ENCODE measurements at regions not wholly inside any gene's neighbourhood (a gene's known extent, or its start where the extent isn't known, plus 50 kb on each side); places are given as distances from the start of the nearest gene placed in this dataset.
A peak's percentile ranks its signal among the peaks of the same experiment; 100 is the strongest.

DNA sequence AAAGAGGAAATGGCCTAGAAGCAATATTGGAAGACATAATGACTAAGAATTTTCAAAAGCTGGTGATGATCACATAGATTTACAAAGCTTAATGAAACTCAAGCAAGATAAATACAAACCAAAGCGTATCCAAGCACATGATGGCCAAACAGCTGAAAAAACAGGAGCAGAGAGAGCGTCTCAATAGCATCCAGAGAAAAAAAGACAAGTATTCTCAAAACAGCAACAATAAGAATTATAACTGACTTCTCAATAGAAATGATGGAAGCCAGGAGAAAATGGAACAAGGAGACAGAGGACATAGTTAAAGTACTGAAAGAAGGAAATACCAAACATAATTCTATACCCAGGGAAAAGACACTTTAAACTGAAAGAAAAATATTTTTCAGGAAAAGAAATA, 437.2 kb upstream of the TNP1 start:
- no peak for DNase-seq (ENCODE audit: low spot score)

DNA sequence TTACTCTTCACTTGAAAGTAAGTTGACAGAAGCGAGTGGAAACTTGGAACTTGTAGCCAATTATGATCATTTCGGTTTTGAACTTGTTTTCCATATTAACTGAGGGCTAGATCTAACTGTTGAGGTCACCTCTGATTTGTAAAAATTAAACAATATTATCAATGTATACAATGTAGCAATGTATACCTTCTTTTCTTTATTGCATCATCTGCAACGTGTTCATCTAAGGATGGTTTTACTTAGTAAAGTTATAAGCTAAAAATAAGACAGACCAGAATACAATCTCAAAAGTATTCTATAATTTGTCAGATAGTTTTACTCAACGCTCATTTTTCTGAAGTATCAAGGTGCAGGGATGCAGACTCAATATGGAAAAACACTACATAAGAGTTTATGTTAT, 435.0 kb upstream of the TNP1 start:
- DNase-seq (ENCODE audit: low spot score), result no peak

DNA sequence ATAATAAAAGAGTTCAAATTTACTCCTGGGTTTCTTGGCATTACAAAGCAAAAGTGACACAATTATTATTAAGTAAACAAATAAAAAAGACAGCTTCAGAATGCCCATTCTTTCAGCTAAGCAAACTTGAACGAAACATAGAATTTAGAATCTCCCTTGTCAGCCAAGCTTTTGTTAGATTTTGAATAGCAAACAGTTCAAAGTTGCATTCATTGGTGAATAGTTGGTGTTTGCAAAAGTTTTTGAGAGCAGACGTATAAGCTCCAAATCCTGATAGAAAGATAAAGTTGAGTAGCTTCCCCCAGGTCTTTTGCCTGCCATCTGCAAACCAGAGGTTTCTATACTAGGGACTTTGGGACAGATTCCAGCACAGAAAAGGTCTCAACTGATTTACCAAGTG, 434.3 kb upstream of the TNP1 start:
- DNase-seq (ENCODE audit: low spot score), result no peak

DNA sequence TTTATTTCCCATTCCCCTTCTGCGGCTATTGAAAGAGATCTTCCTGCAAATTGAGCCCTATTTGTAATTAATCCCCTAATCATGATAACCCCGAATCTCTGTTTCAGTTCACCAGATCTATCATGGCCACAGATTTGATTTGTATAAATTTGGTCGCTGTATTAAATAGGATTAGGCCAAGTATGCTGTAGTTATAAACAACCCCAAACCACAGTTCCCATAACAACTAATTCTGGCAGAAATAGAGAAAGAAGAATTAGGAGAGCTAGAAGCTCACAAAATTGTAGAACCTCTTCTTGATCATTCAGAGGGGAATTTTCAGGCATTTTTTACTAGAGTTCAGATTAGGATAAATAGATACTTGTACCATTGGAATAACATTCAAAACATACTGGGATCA, 433.7 kb upstream of the TNP1 start:
- DNase-seq (ENCODE audit: low spot score), result peak; percentile 21

DNA sequence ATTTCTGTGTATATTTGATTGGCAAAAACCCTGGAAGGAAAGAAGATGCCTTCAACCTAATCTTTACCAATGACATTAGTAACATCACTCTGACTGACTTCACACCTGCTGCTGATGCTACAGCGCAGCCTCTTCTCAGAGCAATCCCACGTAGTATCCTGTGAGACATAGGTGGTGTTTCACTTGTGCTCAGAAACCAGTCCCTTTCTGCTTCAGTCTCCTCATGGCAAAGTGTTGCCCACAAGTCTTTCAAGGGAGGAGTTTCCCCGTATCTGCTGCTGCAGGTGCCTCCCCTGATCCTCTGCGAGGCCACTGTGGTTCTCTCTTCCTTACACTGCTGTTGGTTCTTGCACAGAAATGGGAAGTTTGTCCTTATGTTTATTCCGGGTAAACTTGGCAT, 433.2 kb upstream of the TNP1 start:
- no peak for DNase-seq (ENCODE audit: low spot score)

DNA sequence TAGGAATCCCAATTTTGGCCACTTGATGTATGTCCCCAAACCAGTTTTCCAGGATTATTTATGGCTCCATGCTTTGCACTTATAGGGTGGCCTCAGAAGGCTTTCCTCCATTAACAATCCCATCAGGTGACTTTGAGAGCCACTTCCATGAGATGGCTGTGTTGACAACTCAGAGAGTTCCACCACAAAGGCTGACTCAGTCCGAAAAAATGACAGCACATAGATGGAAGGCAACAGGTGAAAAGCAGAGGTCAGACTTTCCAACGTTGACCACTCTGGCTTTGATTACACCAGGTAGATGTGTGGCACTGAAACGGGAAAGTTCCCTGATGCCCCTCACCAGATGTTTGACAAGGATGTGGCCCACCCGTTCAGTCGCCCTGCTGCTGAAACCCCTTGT, 431.4 kb upstream of the TNP1 start:
- no peak for DNase-seq (ENCODE audit: low spot score)

DNA sequence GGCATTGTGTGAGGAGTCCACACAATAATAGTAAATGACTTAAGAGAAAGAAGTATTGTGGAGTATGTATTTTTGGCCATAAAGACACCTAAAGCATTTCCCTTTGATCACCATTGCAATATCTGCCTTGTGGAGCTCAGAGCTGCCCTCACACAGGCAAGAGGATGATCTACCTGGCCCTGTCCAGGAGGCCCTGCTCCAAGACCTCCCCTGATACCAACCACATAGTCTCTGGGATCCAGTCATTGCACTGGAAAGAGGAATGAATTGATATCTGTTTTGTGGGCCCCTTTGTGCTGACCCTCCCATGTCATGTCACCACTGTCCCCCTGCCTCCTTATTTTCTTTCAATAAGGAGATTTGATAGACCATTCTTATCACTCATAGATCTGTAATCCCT, 430.6 kb upstream of the TNP1 start:
- DNase-seq (ENCODE audit: low spot score), result no peak

DNA sequence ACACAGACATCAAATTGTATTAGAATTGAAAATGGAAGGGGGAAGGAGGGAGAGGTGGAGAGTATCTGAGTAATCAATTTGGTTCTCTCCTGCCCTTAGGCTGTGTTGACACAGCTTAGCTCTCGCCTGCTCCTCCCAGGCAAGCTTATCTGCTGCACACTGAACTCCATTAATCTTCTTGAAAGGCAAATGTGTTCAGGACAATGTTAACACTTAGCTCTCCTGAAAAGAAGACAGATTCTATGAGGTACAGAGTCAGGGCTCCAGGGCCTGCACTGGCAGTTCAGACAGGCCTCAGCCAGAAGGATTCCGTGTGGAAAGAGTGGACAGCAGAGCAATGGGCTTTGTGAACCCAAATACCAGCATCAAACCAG, 430.0 kb upstream of the TNP1 start:
- DNase-seq (ENCODE audit: low spot score), result no peak

DNA sequence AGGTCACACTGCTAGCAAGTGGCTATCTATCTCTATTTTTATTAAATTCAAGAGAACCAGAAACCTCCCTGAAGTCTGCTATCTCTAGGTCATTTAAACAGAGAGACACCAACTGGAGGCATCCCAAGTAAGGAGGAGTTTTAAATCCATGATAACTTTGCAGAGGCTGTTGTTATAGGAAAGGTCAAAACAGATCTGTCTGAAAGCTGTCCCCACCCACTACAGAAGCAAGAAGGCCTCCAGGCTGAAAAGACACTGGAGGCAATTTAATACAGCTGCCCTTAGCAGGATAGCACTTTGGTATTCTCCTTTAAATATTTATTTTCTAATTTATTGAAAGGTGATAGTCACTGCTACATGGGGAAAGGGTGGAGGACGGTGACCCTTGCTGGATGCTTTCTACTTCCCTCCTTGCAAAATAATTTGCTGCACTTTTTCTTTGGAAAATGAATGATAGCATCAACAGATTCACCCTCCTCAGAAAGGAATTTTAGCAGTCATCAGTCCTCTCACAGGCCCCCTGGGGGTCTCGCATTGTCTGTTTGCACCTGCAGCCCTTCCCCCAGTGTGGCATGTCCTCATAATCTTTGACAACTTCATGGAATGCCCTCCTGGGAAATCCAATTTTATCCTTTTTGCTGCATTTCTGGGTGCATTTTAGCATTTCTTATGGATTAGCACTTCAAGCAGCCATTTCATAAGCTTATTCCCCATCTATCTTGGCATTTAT, 429.5 kb upstream of the TNP1 start:
- DNase-seq (ENCODE audit: low spot score), result no peak

DNA sequence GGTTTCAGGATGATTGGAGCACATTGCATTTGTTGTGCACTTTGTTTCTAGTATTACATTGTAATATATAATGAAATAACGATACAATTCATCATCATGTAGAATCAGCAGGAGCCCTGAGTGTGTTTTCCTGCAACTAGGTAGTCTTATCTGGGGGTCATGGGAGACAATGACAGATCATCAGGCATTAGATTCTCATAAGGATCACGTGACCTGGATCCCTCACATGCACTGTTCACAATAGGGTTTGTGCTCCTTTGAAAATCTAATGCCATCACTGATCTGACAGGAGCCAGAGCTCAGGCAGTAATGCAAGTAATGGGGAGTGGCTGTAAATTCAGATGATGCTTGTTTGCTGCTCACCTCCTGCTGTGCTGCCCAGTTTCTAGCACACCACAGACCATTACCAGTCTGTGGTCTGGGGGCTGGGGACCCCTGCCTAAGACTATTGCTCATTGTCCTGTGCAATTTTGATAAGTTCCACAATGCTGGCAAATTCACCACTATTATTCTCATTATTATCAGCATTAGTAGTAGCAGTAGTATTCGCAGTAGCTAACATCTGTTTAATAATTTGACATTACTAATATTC, 428.7 kb upstream of the TNP1 start:
- DNase-seq (ENCODE audit: low spot score), result no peak

DNA sequence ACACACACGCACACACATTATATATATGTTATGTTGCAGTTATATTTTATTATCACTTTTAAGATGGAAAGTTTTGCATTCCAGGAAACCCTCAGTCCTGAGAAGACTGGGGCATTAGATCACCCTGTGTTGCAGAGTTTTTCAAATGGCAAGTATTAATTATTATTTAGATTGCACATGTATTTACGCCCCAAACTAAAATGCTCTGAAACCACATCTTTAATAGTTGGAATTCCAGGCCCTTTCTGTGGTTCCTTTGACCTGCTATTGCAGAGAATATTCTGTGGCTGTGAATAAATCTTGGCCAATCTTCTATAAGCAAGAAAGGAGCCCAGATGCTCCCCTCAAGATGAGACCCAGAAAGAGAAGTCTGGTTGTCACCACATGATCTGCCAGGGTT, 427.0 kb upstream of the TNP1 start:
- DNase-seq (ENCODE audit: low spot score), result peak; percentile 42

DNA sequence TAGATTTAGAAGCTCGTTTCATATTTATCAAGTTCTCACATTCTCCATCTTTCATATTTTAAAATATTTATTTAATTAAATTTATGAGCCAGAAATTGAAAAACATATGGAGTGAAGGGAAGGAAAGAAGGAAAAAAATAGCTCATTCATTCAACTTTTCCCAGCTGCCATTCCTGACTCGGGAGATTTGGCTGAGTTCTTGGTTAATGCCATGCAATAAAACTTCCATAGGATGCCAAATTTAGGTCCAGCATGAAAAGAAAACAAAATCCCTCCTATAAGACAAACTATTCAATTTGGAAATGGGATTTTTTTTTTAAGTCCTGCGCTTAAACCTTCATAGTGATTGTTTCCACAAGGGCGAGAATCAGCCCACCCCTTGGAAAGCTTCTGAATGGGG, 426.1 kb upstream of the TNP1 start:
- no peak for DNase-seq (ENCODE audit: low spot score)

DNA sequence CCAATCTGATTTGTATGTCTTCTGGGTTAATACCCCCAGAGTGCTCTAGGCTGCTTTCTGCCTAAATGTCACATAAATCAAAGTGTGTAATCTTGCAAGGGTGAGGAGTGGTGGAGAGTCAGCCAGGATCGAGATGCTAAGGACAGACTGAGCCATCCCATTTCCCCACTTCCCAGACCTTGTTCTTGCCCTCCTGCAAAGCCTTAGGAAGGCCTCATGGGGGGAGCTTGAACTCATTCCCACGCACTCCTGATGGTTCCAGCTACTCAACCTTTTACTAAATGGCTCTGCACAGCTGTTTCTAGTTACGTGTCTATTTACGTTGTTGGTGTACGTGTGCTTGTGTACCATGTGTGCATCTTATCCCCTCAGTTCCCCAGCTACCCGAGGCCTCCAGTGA, 423.6 kb upstream of the TNP1 start:
- no peak for DNase-seq (ENCODE audit: low spot score)

DNA sequence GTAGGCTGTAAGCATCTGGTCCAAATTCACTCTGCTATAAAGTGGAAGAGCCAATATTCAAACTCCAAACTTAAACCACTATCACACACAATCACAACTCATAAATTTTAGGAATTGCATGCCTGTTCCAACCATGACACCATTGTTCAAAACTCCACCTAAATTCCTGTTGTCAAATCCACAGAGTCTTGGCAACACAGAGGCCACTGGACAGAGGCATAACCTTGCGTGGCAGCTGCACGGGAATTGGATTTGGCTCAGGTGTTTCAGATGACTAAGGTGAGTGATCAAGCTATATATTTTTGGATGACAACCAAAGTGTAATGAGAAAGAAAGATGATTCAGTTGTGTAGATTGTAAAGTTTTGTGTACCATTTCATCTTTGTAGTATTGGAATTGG, 422.7 kb upstream of the TNP1 start:
- DNase-seq (ENCODE audit: low spot score), result no peak

DNA sequence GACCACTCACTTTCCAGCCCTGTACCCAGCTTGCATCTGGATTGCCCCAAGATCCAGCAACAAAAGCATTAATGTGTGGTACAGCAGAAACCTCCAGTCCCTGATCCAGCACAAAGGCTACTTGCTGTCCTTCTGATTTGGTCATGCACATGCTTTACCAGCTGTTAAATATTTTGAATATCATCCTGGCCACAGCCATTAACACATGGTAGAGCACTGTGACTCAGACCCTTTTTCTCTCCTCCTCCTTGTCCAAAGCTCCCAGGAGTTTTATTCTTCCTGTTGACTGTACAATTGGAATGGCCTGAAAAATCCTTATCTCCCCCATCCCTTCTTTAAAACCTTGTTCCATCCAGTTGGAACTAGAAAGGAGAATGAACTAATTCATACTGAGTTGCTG, 419.7 kb upstream of the TNP1 start:
- DNase-seq (ENCODE audit: low spot score), result peak; percentile 56

DNA sequence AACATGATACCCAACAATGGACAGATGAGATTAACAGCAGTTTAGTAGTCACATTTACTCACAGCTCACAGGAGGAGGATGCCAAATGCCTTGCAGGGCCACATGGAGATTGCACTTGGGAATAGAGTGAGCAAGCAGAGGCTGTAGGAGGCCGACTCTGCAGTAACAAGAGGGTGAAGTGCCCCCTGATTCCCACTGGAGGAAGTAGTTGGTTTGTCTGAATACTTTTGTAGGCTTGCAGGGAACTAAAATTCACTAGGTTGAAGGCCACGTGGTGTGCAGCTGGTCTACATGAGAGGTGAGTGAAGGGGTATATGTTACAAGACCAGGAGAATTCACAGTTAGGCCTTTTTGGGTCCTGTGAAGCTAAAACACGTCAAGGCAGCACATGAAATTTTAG, 419.3 kb upstream of the TNP1 start:
- DNase-seq (ENCODE audit: low spot score), result no peak

DNA sequence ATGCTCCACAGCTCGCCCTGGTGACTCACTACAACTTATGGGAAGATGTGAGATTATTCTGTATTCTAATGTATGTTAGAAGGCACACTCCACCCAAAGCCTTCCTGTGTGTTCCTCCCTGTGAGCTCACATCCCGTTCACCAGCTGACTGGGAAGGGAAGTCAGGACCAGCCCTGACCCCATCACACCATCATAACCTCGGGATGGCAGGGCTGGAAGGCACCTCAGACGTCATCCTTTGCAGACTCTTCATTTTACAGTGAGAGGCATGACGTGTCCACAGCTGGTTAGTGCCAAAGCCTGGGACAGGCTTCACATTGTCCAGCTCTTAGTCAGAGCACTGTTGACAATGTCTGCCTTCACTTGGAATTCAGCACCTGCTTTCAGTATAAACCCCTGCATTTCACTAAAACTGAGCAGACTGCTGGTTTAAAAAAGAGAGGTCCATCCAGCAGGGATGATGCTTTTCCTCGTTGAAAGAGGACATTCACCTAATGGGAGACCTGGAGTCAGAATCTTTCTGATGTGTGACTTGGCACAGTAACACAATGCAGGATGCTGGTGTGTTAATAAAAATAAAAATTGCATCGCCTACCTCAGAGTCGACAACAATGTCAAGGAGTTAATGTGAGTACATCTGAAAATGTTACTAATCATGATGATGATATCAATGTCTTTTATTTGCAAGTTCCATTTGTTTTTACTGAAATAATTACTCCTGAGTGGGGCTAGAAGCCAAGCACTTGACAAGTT, 418.0 kb upstream of the TNP1 start:
- peak; percentile 78 for DNase-seq (ENCODE audit: low spot score)

DNA sequence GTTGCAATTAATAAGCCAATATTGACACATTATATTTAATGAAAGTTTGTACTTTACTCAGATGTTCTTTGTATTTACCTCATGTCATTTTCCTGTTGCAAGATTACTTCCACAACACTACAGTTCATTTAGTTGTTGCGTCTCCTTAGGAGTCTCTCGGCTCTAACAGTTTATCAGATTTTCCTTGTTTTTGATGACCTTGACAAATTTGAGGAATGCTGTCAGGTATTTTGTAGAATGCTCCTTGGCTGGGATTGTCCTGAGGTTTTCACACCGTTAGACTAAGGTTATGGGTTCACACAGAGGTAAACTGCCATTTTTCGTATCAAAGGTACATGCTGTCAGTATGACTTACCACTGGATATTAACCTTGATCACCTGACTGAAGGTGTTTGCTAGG, 416.6 kb upstream of the TNP1 start:
- no peak for DNase-seq (ENCODE audit: low spot score)

DNA sequence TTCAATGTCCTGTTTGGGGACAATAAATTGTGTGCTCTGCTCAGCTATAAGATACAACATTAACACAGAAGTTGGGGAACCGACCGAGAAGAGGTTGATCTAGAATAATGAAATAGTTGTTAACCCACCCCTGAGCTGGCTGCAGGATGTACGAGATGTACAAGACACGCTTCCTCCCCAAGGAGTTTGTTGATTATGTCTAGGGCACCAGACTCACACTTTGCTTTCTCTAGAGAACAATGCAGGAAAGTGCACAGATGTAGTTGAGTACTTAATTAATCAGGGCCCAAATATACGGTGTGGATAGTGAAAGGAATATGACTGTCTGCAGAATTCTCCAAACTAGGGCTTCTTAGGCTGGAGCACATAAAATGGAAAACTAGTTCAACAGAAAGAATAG, 415.2 kb upstream of the TNP1 start:
- DNase-seq (ENCODE audit: low spot score), result no peak

DNA sequence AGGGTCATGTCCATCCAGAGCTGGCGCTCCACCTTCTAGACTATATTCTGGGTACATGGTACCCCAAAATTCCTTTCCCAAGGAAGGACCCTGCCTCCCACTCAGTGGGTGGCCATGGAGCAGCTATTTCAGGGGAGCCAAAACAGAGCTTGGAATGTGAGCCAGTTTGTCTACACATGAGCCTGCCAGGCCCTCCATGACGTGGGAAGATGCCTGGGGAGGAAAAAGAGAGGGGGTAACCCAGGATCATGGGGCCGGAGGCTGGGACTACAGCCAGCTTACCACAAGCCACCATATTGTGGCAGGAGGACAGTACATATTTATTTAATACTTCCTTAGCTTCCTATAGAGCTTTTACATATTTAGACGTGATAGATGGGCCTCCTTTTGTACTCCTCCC, 414.7 kb upstream of the TNP1 start:
- DNase-seq (ENCODE audit: low spot score), result no peak

DNA sequence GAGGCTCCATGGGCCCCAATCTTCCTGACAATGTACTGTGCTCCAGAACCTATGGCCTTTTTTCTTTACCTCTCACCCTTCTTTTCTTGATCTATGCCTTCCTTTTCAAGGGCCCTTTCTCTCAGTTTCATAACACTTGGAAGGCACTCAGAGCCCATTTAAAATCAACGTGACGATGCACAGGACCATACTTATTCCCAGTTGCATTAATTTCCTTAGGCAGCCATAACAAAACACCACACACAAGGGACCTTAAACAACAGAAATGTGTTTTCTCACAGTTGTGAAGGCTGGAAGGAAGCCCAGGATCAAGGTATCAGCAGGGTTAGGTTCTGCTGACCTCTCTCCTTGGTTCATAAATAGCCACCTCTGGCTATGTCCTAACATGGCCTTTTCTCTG, 414.0 kb upstream of the TNP1 start:
- DNase-seq (ENCODE audit: low spot score), result no peak

DNA sequence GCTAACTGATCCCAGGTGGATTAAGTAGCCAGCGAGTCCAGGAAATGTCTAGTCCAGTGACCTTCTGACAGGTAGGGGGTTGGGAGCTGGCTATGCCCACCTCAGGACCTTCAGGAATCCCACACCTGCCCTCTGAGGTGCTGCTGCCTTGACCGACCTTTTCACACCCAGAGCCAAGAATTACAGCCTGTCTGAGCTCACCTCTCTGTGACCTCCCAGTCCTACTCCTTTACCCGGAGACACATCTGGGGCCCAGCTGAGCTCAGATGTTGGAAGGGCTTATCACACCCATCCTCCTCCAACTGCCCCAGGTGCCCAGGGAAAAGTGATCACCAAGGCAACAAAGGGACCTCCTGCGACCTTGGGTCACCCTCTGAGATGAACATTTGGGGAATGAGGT, 413.3 kb upstream of the TNP1 start:
- DNase-seq (ENCODE audit: low spot score), result no peak

DNA sequence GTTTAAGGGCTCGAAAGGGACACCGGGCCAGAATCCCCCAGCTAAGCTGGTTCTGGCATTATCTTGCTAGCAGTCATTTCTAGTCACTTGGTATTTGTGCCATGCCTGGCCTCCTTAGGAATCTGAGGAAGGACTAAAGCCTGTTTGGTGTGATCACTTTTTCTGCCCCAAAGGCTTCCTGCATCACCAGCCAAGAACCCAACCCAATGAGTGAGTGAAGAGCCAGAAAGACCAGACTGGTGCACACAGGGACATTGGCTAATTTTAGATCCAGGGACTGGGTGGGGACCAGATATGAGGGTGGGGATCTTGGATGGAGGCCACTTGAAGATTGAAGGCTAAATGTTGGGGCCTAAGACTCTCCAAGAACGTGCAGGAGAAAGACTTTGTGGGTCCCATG, 411.9 kb upstream of the TNP1 start:
- DNase-seq (ENCODE audit: low spot score), result no peak

All from AG08396 (cell line).